RWPE2 (cell line): ENCODE measurements at regions not wholly inside any gene's neighbourhood (a gene's known extent, or its start where the extent isn't known, plus 50 kb on each side); places are given as distances from the start of the nearest gene placed in this dataset.
A peak's percentile ranks its signal among the peaks of the same experiment; 100 is the strongest.

ENCODE experiments used
- ATAC-seq: fragments of 200-7000 bp; cut with Tn5 transposase; 3 replicates; pipeline ENCODE4 v1.9.1; 2021; ENCODE audit warnings: low read depth
- DNase-seq: peaks from one replicate; pipeline ENCODE4 v3.0.0-alpha.2; 2020; ENCODE audit warnings: low spot score
- H3K27ac ChIP-seq: fragments of 450-650 bp; 2 replicates; pipeline ENCODE4 v1.5.1; 2017; ENCODE audit warnings: mild to moderate bottlenecking; ENCODE audit not compliant: poor library complexity, severe bottlenecking
- H3K27me3 ChIP-seq: fragments of 250-450 bp; sonication (Bioruptor Pico); 2 replicates; pipeline ENCODE4 v1.5.1; 2021; ENCODE audit warnings: mild to moderate bottlenecking, moderate library complexity; ENCODE audit not compliant: insufficient read depth, poor library complexity, severe bottlenecking
- H3K36me3 ChIP-seq: fragments of 250-450 bp; sonication (Bioruptor Pico); 2 replicates; pipeline ENCODE4 v1.5.1; 2020; ENCODE audit warnings: low read depth, mild to moderate bottlenecking, moderate library complexity
- H3K4me1 ChIP-seq: fragments of 250-450 bp; sonication (Bioruptor Pico); 2 replicates; pipeline ENCODE4 v1.5.1; 2021; ENCODE audit warnings: mild to moderate bottlenecking, moderate library complexity; ENCODE audit not compliant: insufficient read depth, poor library complexity, severe bottlenecking
- H3K4me3 ChIP-seq: fragments of 250-450 bp; sonication (Bioruptor Pico); 2 replicates; pipeline ENCODE4 v1.5.1; 2021; ENCODE audit warnings: mild to moderate bottlenecking, moderate library complexity; ENCODE audit not compliant: severe bottlenecking
- H3K9me3 ChIP-seq: fragments of 250-450 bp; sonication (Bioruptor Pico); 2 replicates; pipeline ENCODE4 v1.5.1; 2021; ENCODE audit warnings: mild to moderate bottlenecking, moderate library complexity; ENCODE audit not compliant: severe bottlenecking
- TF ChIP-seq, protein P1 (sequence below): fragments of 450-650 bp; IDR thresholded peaks from one replicate; pipeline ENCODE4 v1.5.1; 2017; ENCODE audit warnings: mild to moderate bottlenecking, moderate library complexity; ENCODE audit not compliant: poor library complexity, severe bottlenecking

- no peak for DNase-seq
- Histone ChIP-seq H3K27me3 (peaks cover 11% of the 10 kb centered on the region), H3K27ac (no peak overlapping the region), H3K36me3 (no peaks in the 10 kb centered on the region), H3K4me3 (no peak overlapping the region), H3K9me3 (no peaks in the 10 kb centered on the region), H3K4me1 (peaks cover 13% of the 10 kb centered on the region)
- TF ChIP-seq, protein P1, sequence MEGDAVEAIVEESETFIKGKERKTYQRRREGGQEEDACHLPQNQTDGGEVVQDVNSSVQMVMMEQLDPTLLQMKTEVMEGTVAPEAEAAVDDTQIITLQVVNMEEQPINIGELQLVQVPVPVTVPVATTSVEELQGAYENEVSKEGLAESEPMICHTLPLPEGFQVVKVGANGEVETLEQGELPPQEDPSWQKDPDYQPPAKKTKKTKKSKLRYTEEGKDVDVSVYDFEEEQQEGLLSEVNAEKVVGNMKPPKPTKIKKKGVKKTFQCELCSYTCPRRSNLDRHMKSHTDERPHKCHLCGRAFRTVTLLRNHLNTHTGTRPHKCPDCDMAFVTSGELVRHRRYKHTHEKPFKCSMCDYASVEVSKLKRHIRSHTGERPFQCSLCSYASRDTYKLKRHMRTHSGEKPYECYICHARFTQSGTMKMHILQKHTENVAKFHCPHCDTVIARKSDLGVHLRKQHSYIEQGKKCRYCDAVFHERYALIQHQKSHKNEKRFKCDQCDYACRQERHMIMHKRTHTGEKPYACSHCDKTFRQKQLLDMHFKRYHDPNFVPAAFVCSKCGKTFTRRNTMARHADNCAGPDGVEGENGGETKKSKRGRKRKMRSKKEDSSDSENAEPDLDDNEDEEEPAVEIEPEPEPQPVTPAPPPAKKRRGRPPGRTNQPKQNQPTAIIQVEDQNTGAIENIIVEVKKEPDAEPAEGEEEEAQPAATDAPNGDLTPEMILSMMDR: no peak
- peak; percentile 88 for ATAC-seq
These were observed 57.5 kb upstream of the ACAN start for GRCh38 chr15:88745696-88746095.

DNA sequence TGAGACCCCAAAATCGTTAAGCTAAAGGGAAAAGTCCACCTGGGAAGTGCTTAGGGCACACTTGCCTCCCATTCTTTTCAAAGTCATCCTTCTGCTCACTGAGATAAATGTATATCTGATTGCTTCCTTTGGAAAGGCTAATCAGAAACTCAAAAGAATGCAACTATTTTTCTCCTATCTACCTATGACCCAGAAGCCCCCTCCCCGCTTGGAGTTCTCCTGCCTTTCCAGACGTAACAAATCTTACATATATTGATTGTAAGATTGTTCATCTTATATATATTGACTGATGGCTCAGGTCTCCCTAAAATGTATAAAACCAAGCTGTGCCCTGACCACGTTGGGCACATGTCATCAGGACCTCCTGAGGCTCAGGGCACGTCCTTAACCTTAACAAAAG, 56.8 kb upstream of the ACAN start:
- H3K9me3 ChIP-seq: no peaks in the 10 kb centered on the region
- H3K4me3 ChIP-seq: no peak overlapping the region
- H3K27ac ChIP-seq: no peak overlapping the region
- no peaks in the 10 kb centered on the region for H3K36me3 ChIP-seq
- no peak for ATAC-seq
- TF ChIP-seq, protein P1: no peak
- DNase-seq: no peak
- peaks cover 13% of the 10 kb centered on the region for H3K4me1 ChIP-seq
- peaks cover 11% of the 10 kb centered on the region for H3K27me3 ChIP-seq

DNA sequence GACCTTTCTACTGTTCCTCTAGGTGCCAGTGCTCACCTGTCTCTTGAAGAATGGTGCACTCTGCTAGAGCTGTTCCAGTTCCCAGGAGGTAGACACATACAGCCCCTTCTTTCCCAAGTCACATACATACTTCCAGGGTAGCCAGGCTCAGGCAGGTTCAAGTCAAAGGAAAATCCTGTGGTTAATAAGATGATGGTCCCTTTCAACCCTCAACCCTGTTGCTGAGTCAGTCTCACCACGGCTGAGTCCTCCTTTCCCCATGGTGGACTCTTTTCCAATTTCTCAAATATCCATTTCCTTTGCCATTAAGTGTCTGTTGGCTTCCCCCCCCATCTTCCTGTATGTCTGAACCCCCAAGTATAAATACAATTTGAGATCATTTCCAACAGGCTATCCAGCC, 56.1 kb upstream of the ACAN start:
- H3K4me3 ChIP-seq: no peak overlapping the region
- peaks cover 13% of the 10 kb centered on the region for H3K27me3 ChIP-seq
- H3K4me1 ChIP-seq: peaks cover 13% of the 10 kb centered on the region
- ATAC-seq (no peak), DNase-seq (no peak)
- H3K36me3 ChIP-seq: no peaks in the 10 kb centered on the region
- TF ChIP-seq, protein P1: peak; percentile 1
- no peak overlapping the region for H3K27ac ChIP-seq
- H3K9me3 ChIP-seq: no peaks in the 10 kb centered on the region

DNA sequence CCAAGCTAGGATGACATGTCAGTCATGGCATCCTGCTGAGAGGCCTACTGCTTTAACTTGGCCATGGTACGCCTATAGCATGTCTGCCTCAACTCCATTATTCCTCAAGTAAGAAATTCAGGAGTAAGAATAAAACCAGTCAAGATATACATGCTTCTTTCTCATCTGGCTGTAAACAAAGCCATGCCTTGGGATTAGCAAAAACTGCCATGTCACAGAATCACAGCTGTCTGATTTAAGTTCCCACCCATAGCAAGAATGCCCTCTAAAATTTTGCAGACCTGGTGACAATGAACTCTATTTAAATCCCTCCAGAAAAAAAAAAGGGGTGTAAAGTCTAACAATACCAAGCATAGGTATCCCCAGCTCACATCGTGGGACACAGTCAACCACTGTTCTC, 55.6 kb upstream of the ACAN start:
- Histone ChIP-seq H3K27ac (no peak overlapping the region), H3K9me3 (no peaks in the 10 kb centered on the region), H3K4me1 (peaks cover 13% of the 10 kb centered on the region), H3K27me3 (peaks cover 13% of the 10 kb centered on the region), H3K4me3 (no peak overlapping the region), H3K36me3 (no peaks in the 10 kb centered on the region)
- DNase-seq (no peak), ATAC-seq (no peak)
- TF ChIP-seq, protein P1: no peak

- peaks cover 13% of the 10 kb centered on the region for H3K4me1 ChIP-seq
- no peaks in the 10 kb centered on the region for H3K36me3 ChIP-seq
- H3K4me3 ChIP-seq: no peak overlapping the region
- no peak overlapping the region for H3K27ac ChIP-seq
- ATAC-seq (no peak), DNase-seq (no peak)
- peaks cover 13% of the 10 kb centered on the region for H3K27me3 ChIP-seq
- TF ChIP-seq, protein P1: no peak
- H3K9me3 ChIP-seq: no peaks in the 10 kb centered on the region
These were observed 55.2 kb upstream of the ACAN start for GRCh38 chr15:88748081-88748480.
